ENCODE measurements at regions not wholly inside any gene's neighbourhood (a gene's known extent, or its start where the extent isn't known, plus 50 kb on each side); places are given as distances from the start of the nearest gene placed in this dataset.

- Histone ChIP-seq H3K4me1 (ENCODE audit: control insufficient read depth in 2 of 3, insufficient read depth in 2 of 3, low read depth in 1 of 3, low read length in 3 of 3) (peaks cover 0 to 4% (median 3%) of the 10 kb centered on the region in 3 donors), H3K9me3 (ENCODE audit: control insufficient read depth in 2 of 3, insufficient read depth in 1 of 3, low read length in 3 of 3) (no peaks in the 10 kb centered on the region), H3K9ac (ENCODE audit: low read length in 3 of 3) (no peak overlapping the region), H3K36me3 (ENCODE audit: control insufficient read depth in 2 of 3, insufficient read depth in 3 of 3, low read length in 3 of 3) (no peaks in the 10 kb centered on the region), H3K4me3 (ENCODE audit: low read length in 3 of 3) (no peak overlapping the region), H3K27me3 (ENCODE audit: control insufficient read depth, insufficient read depth, low read length) (no peaks in the 10 kb centered on the region), H3K27ac (ENCODE audit: low read depth in 2 of 2, low read length in 2 of 2) (no peak overlapping the region)
- no peak for FAIRE-seq
- TF ChIP-seq CTCF (IDR thresholded peaks at IDR 0.05; ENCODE audit: borderline replicate concordance, extremely low read depth, insufficient read depth), result no peak
- DNase-seq, result no peak
- intact Hi-C loops (cut with DNase I), result no loop called here
Observed at GRCh38 chr6:22468256-22468965, 101.0 kb upstream of the HDGFL1 start.

- no peak overlapping the region for H3K4me3 ChIP-seq (ENCODE audit: low read length in 3 of 3)
- H3K27ac ChIP-seq (ENCODE audit: low read depth in 2 of 2, low read length in 2 of 2), result no peak overlapping the region
- intact Hi-C loops (cut with DNase I), result no loop called here
- peaks cover 0 to 4% (median 3%) of the 10 kb centered on the region in 3 donors for H3K4me1 ChIP-seq (ENCODE audit: control insufficient read depth in 2 of 3, insufficient read depth in 2 of 3, low read depth in 1 of 3, low read length in 3 of 3)
- H3K9me3 ChIP-seq (ENCODE audit: control insufficient read depth in 2 of 3, insufficient read depth in 1 of 3, low read length in 3 of 3), result no peaks in the 10 kb centered on the region
- H3K27me3 ChIP-seq (ENCODE audit: control insufficient read depth, insufficient read depth, low read length), result no peaks in the 10 kb centered on the region
- no peaks in the 10 kb centered on the region for H3K36me3 ChIP-seq (ENCODE audit: control insufficient read depth in 2 of 3, insufficient read depth in 3 of 3, low read length in 3 of 3)
- FAIRE-seq, result no peak
- no peak for TF ChIP-seq CTCF (IDR thresholded peaks at IDR 0.05; ENCODE audit: borderline replicate concordance, extremely low read depth, insufficient read depth)
- H3K9ac ChIP-seq (ENCODE audit: low read length in 3 of 3), result no peak overlapping the region
- DNase-seq, result no peak
Observed at GRCh38 chr6:22470454-22471131, 98.8 kb upstream of the HDGFL1 start.

- Histone ChIP-seq H3K36me3 (ENCODE audit: control insufficient read depth in 2 of 3, insufficient read depth in 3 of 3, low read length in 3 of 3) (no peaks in the 10 kb centered on the region), H3K27ac (ENCODE audit: low read depth in 2 of 2, low read length in 2 of 2) (no peak overlapping the region), H3K4me1 (ENCODE audit: control insufficient read depth in 2 of 3, insufficient read depth in 2 of 3, low read depth in 1 of 3, low read length in 3 of 3) (peaks cover 0 to 4% (median 3%) of the 10 kb centered on the region in 3 donors), H3K4me3 (ENCODE audit: low read length in 3 of 3) (peak overlapping the region in 1 of 3 donors; percentile 10), H3K9me3 (ENCODE audit: control insufficient read depth in 2 of 3, insufficient read depth in 1 of 3, low read length in 3 of 3) (no peaks in the 10 kb centered on the region), H3K9ac (ENCODE audit: low read length in 3 of 3) (no peak overlapping the region), H3K27me3 (ENCODE audit: control insufficient read depth, insufficient read depth, low read length) (no peaks in the 10 kb centered on the region)
- intact Hi-C loops (cut with DNase I), result no loop called here
- no peak for TF ChIP-seq CTCF (IDR thresholded peaks at IDR 0.05; ENCODE audit: borderline replicate concordance, extremely low read depth, insufficient read depth)
- DNase-seq (peak in 4 of 5 donors; percentile 44 to 77 (median 57)), FAIRE-seq (peak; percentile 85)
Observed at GRCh38 chr6:22471132-22471690, 98.2 kb upstream of the HDGFL1 start.
